GM12892 (cell line): ENCODE measurements at regions not wholly inside any gene's neighbourhood (a gene's known extent, or its start where the extent isn't known, plus 50 kb on each side); places are given as distances from the start of the nearest gene placed in this dataset.

Experiments
- DNase-seq: peaks from one replicate; pipeline ENCODE4 v3.0.0; 2011; ENCODE audit not compliant: insufficient read length
- FAIRE-seq: peaks from 2 replicates; lab custom pipeline; 2011; peaks lifted over from hg19 to GRCh38; lab: Jason Lieb, UNC
- POLR2A ChIP-seq: IDR thresholded peaks from 2 replicates; pipeline ENCODE4 v1.6.1; 2011; ENCODE audit warnings: low read depth, low read length, control low read depth
- POLR2AphosphoS5 ChIP-seq: IDR thresholded peaks from 2 replicates; pipeline ENCODE4 v1.6.1; 2011; ENCODE audit warnings: low read depth, low read length, control low read depth
- TAF1 ChIP-seq: IDR thresholded peaks from 2 replicates; pipeline ENCODE4 v1.6.1; 2011; ENCODE audit warnings: low read depth, mild to moderate bottlenecking, control low read depth, low read length, borderline replicate concordance

- no peak for TF ChIP-seq TAF1
- no peak for TF ChIP-seq POLR2AphosphoS5
- TF ChIP-seq POLR2A: no peak
- DNase-seq (no peak), FAIRE-seq (no peak)
These were observed 95.1 kb upstream of the MSH6 start for GRCh38 chr2:47687856-47688255.

GRCh38 chr2:47686018-47686417 is 96.9 kb upstream of the MSH6 start:
- DNase-seq (no peak), FAIRE-seq (no peak)
- no peak for TF ChIP-seq TAF1
- no peak for TF ChIP-seq POLR2A
- no peak for TF ChIP-seq POLR2AphosphoS5

- no peak for FAIRE-seq
- TF ChIP-seq POLR2AphosphoS5 (no peak), TAF1 (no peak), POLR2A (no peak)
These were observed 100.7 kb upstream of the MSH6 start for GRCh38 chr2:47682216-47682749.

GRCh38 chr2:47676261-47676926 is 105.6 kb upstream of the KCNK12 start:
- no peak for DNase-seq
- no peak for FAIRE-seq
- TF ChIP-seq TAF1 (no peak), POLR2A (no peak), POLR2AphosphoS5 (no peak)

More at GRCh38 chr2:47682216-47682749, 100.7 kb upstream of the MSH6 start:
- no peak for DNase-seq

- TF ChIP-seq TAF1 (no peak), POLR2A (no peak), POLR2AphosphoS5 (no peak)
- FAIRE-seq: no peak
- DNase-seq: no peak
These were observed 104.5 kb upstream of the KCNK12 start for GRCh38 chr2:47675196-47675825.

GRCh38 chr2:47666332-47666731 is 95.5 kb upstream of the KCNK12 start:
- no peak for FAIRE-seq
- DNase-seq: no peak
- TF ChIP-seq POLR2A (no peak), POLR2AphosphoS5 (no peak), TAF1 (no peak)

GRCh38 chr2:47664817-47665216 is 94.0 kb upstream of the KCNK12 start:
- DNase-seq (no peak), FAIRE-seq (no peak)
- TF ChIP-seq POLR2A (no peak), POLR2AphosphoS5 (no peak), TAF1 (no peak)

GRCh38 chr2:47662552-47662951 is 91.8 kb upstream of the KCNK12 start:
- TF ChIP-seq POLR2AphosphoS5: no peak
- TF ChIP-seq TAF1: no peak
- TF ChIP-seq POLR2A: no peak
- FAIRE-seq: no peak
- DNase-seq: no peak

- no peak for DNase-seq
- no peak for FAIRE-seq
- no peak for TF ChIP-seq POLR2A
- TF ChIP-seq POLR2AphosphoS5: no peak
- TF ChIP-seq TAF1: no peak
These were observed 90.5 kb upstream of the KCNK12 start for GRCh38 chr2:47661310-47661709.

- FAIRE-seq (no peak), DNase-seq (no peak)
- TF ChIP-seq POLR2A (no peak), POLR2AphosphoS5 (no peak)
These were observed 89.4 kb upstream of the KCNK12 start for GRCh38 chr2:47660168-47660567.

GRCh38 chr2:47658646-47659320 is 88.0 kb upstream of the KCNK12 start:
- no peak for DNase-seq
- no peak for TF ChIP-seq POLR2A
- TF ChIP-seq POLR2AphosphoS5: no peak
- TF ChIP-seq TAF1: no peak
- peak; percentile 48 for FAIRE-seq

- FAIRE-seq (peak; percentile 70), DNase-seq (no peak)
- TF ChIP-seq POLR2AphosphoS5 (no peak), POLR2A (no peak), TAF1 (no peak)
These were observed 87.2 kb upstream of the KCNK12 start for GRCh38 chr2:47657886-47658489.
